Tibial artery (tissue), 4 donors: ENCODE measurements at regions not wholly inside any gene's neighbourhood (a gene's known extent, or its start where the extent isn't known, plus 50 kb on each side); places are given as distances from the start of the nearest gene placed in this dataset.

ENCODE experiments used
- DNase-seq, 2 donors: peaks; one replicate each; pipeline ENCODE4 v3.0.0-alpha.2; 2019
- H3K27ac ChIP-seq, 2 donors: fragments of 200-600 bp; sonication (generic) in 1 of 2; 1 replicate in 1 of 2; 2 replicates in 1 of 2; pipeline ENCODE4 v1.5.1; 2018 to 2019; ENCODE audit warnings: mild to moderate bottlenecking in 1 of 2
- H3K27me3 ChIP-seq, 2 donors: fragments of 200-600 bp; sonication (generic) in 1 of 2; one replicate each; pipeline versions ENCODE4 v1.5.1 to v1.6.0; 2016 to 2019
- H3K36me3 ChIP-seq, 3 donors: fragments of 200-600 bp; sonication (generic) in 2 of 3; one replicate each; pipeline ENCODE4 v1.5.1; 2016 to 2019; ENCODE audit warnings: mild to moderate bottlenecking in 2 of 3
- H3K4me1 ChIP-seq, 4 donors: fragments of 200-600 bp; sonication (generic) in 2 of 4; 1 replicate in 3 of 4; 2 replicates in 1 of 4; pipeline ENCODE4 v1.5.1; 2016 to 2019
- H3K4me3 ChIP-seq, 2 donors: fragments of 200-600 bp; sonication (generic) in 1 of 2; 1 replicate in 1 of 2; 2 replicates in 1 of 2; pipeline ENCODE4 v1.5.1; 2018 to 2019; ENCODE audit warnings: mild to moderate bottlenecking in 2 of 2
- H3K9me3 ChIP-seq, 3 donors: fragments of 200-600 bp; sonication (generic) in 1 of 3; one replicate each; pipeline ENCODE4 v1.5.1; 2016 to 2019
- CTCF ChIP-seq, 2 experiments: fragments of 200-600 bp in 1 of 2; fragments of 450-650 bp in 1 of 2; IDR thresholded peaks; one replicate each; pipeline ENCODE4 v1.5.1; 2017 to 2019; ENCODE audit warnings: antibody characterized with exemption in 2 of 2, mild to moderate bottlenecking in 1 of 2, moderate library complexity in 1 of 2
- intact Hi-C: fragments of 100-400 bp; cut with DNase I; formaldehyde crosslinking; loops from one replicate; pipeline ENCODE4 v1.15.0; 2023; ENCODE audit warnings: low total_unique reads

- DNase-seq: no peak
- Histone ChIP-seq H3K27ac (no peak overlapping the region), H3K27me3 (no peaks in the 10 kb centered on the region), H3K36me3 (no peaks in the 10 kb centered on the region), H3K4me1 (no peaks in the 10 kb centered on the region), H3K9me3 (no peaks in the 10 kb centered on the region), H3K4me3 (no peak overlapping the region)
- intact Hi-C loops: no loop called here
- no peak for TF ChIP-seq CTCF (IDR thresholded peaks at IDR 0.05)
These were observed 106.0 kb upstream of the SLC44A3 start for GRCh38 chr1:94714152-94714551.

- Histone ChIP-seq H3K27ac (no peak overlapping the region), H3K4me3 (no peak overlapping the region), H3K4me1 (no peaks in the 10 kb centered on the region), H3K36me3 (no peaks in the 10 kb centered on the region), H3K9me3 (no peaks in the 10 kb centered on the region), H3K27me3 (no peaks in the 10 kb centered on the region)
- DNase-seq: peak; percentile 85 to 89
- intact Hi-C loops: no loop called here
- no peak for TF ChIP-seq CTCF (IDR thresholded peaks at IDR 0.05)
These were observed 106.5 kb upstream of the SLC44A3 start for GRCh38 chr1:94713472-94714141.

GRCh38 chr1:94709891-94710581, 110.1 kb upstream of the SLC44A3 start:
- intact Hi-C loops: no loop called here
- Histone ChIP-seq H3K4me1 (peaks cover 0 to 9% (median 4%) of the 10 kb centered on the region in 4 donors), H3K27me3 (no peaks in the 10 kb centered on the region), H3K27ac (no peak overlapping the region), H3K4me3 (no peak overlapping the region), H3K9me3 (no peaks in the 10 kb centered on the region), H3K36me3 (no peaks in the 10 kb centered on the region)
- no peak for TF ChIP-seq CTCF (IDR thresholded peaks at IDR 0.05)
- DNase-seq: peak in 1 of 2 donors; percentile 46

- Histone ChIP-seq H3K27ac (peak overlapping the region in 1 of 2 donors; percentile 2), H3K9me3 (no peaks in the 10 kb centered on the region), H3K4me1 (peaks cover 0 to 9% (median 4%) of the 10 kb centered on the region in 4 donors), H3K4me3 (no peak overlapping the region), H3K36me3 (no peaks in the 10 kb centered on the region), H3K27me3 (no peaks in the 10 kb centered on the region)
- intact Hi-C loops: no loop called here
- no peak for DNase-seq
- no peak for TF ChIP-seq CTCF (IDR thresholded peaks at IDR 0.05)
These were observed 111.3 kb upstream of the SLC44A3 start for GRCh38 chr1:94708811-94709210.

GRCh38 chr1:94708299-94708685, 111.9 kb upstream of the SLC44A3 start:
- peak overlapping the region in 1 of 2 donors; percentile 2 for H3K27ac ChIP-seq
- H3K4me3 ChIP-seq: no peak overlapping the region
- H3K9me3 ChIP-seq: no peaks in the 10 kb centered on the region
- no peak for DNase-seq
- peaks cover 0 to 9% (median 4%) of the 10 kb centered on the region in 4 donors for H3K4me1 ChIP-seq
- no peaks in the 10 kb centered on the region for H3K27me3 ChIP-seq
- TF ChIP-seq CTCF (IDR thresholded peaks at IDR 0.05): no peak
- H3K36me3 ChIP-seq: no peaks in the 10 kb centered on the region
- intact Hi-C loops: no loop called here
